NOMO-1 treated with DMSO at 0.1 percent for 48 hours (cell line): ENCODE measurements at regions not wholly inside any gene's neighbourhood (a gene's known extent, or its start where the extent isn't known, plus 50 kb on each side); places are given as distances from the start of the nearest gene placed in this dataset.

Source experiments
- DNase-seq: peaks from one replicate; lab custom pipeline; 2025; ENCODE audit not compliant: unreplicated experiment; lab: John Stamatoyannopoulos, UW

GRCh38 chr3:144286235-144286910 lies 314.8 kb downstream of the DIPK2A start:
- no peak for DNase-seq

- DNase-seq, result no peak
These were observed 315.4 kb downstream of the DIPK2A start for GRCh38 chr3:144287001-144287400.

GRCh38 chr3:144289057-144289456 lies 317.4 kb downstream of the DIPK2A start:
- no peak for DNase-seq

- no peak for DNase-seq
These were observed 323.3 kb downstream of the DIPK2A start for GRCh38 chr3:144294659-144295538.

GRCh38 chr3:144295613-144296012 lies 324.0 kb downstream of the DIPK2A start:
- DNase-seq, result no peak

GRCh38 chr3:144296808-144297207 lies 325.2 kb downstream of the DIPK2A start:
- no peak for DNase-seq

- no peak for DNase-seq
These were observed 330.2 kb downstream of the DIPK2A start for GRCh38 chr3:144301863-144302262.

- no peak for DNase-seq
These were observed 336.3 kb downstream of the DIPK2A start for GRCh38 chr3:144307951-144308350.

GRCh38 chr3:144308396-144308795 lies 336.8 kb downstream of the DIPK2A start:
- no peak for DNase-seq

GRCh38 chr3:144312702-144313101 lies 341.1 kb downstream of the DIPK2A start:
- no peak for DNase-seq

- no peak for DNase-seq
These were observed 343.3 kb downstream of the DIPK2A start for GRCh38 chr3:144314946-144315345.

GRCh38 chr3:144317961-144318360 lies 346.3 kb downstream of the DIPK2A start:
- no peak for DNase-seq

GRCh38 chr3:144324076-144324475 lies 352.5 kb downstream of the DIPK2A start:
- DNase-seq, result peak; percentile 80

GRCh38 chr3:144332868-144333267 lies 361.2 kb downstream of the DIPK2A start:
- DNase-seq, result peak; percentile 57

- DNase-seq, result no peak
These were observed 369.8 kb downstream of the DIPK2A start for GRCh38 chr3:144341471-144341870.

- DNase-seq, result no peak
These were observed 371.7 kb downstream of the DIPK2A start for GRCh38 chr3:144343343-144343742.

- DNase-seq, result no peak
These were observed 372.2 kb downstream of the DIPK2A start for GRCh38 chr3:144343777-144344176.

- DNase-seq, result peak; percentile 63
These were observed 373.4 kb downstream of the DIPK2A start for GRCh38 chr3:144344925-144345548.

- DNase-seq, result no peak
These were observed 378.5 kb downstream of the DIPK2A start for GRCh38 chr3:144350125-144350524.

GRCh38 chr3:144351011-144351410 lies 379.4 kb downstream of the DIPK2A start:
- peak; percentile 56 for DNase-seq

GRCh38 chr3:144351773-144352365 lies 380.2 kb downstream of the DIPK2A start:
- DNase-seq, result peak; percentile 16
